Heart left ventricle (tissue), 16 donors: ENCODE measurements at regions not wholly inside any gene's neighbourhood (a gene's known extent, or its start where the extent isn't known, plus 50 kb on each side); places are given as distances from the start of the nearest gene placed in this dataset.
"Not testable (repeated sequence)": the region's sequence is repeated elsewhere in the genome, so short reads cannot be mapped to it uniquely, and the experiment has no call there.

Experiments
- ATAC-seq, 4 donors: fragments of 200-7000 bp; cut with Tn5 transposase; one replicate each; pipeline ENCODE4 v1.9.1; 2020 to 2022; ENCODE audit warnings: moderate library complexity in 4 of 4, mild to moderate bottlenecking in 3 of 4, moderate number of reproducible peaks in 1 of 4
- DNase-seq, 5 donors: peaks; one replicate each; pipeline ENCODE4 v3.0.0-alpha.2; 2020
- H3K27ac ChIP-seq, 12 donors: fragments of 200-600 bp; sonication (generic) in 4 of 12; one replicate each; pipeline versions ENCODE4 v1.5.0 to v1.8.0; 2016 to 2022; ENCODE audit warnings: mild to moderate bottlenecking in 2 of 12
- H3K27me3 ChIP-seq, 9 donors: fragments of 200-600 bp; sonication (generic) in 2 of 9; one replicate each; pipeline versions ENCODE4 v1.5.1 to v1.8.0; 2016 to 2022; ENCODE audit warnings: mild to moderate bottlenecking in 3 of 9
- H3K36me3 ChIP-seq, 9 donors: fragments of 200-600 bp; sonication (generic) in 2 of 9; one replicate each; pipeline versions ENCODE4 v1.5.0 to v1.8.0; 2018 to 2022; ENCODE audit warnings: mild to moderate bottlenecking in 2 of 9
- H3K4me1 ChIP-seq, 12 donors: fragments of 200-600 bp; sonication (generic) in 4 of 12; one replicate each; pipeline versions ENCODE4 v1.5.0 to v1.8.0; 2016 to 2022; ENCODE audit warnings: mild to moderate bottlenecking in 3 of 12
- H3K4me3 ChIP-seq, 12 donors: fragments of 200-600 bp; sonication (generic) in 4 of 12; one replicate each; pipeline versions ENCODE4 v1.5.0 to v1.8.0; 2017 to 2022; ENCODE audit warnings: mild to moderate bottlenecking in 9 of 12, moderate library complexity in 4 of 12
- H3K9me3 ChIP-seq, 12 donors: fragments of 200-600 bp; sonication (generic) in 4 of 12; one replicate each; pipeline versions ENCODE4 v1.5.0 to v1.8.0; 2016 to 2022; ENCODE audit warnings: mild to moderate bottlenecking in 1 of 12
- POLR2A ChIP-seq, 2 donors: fragments of 450-650 bp; IDR thresholded peaks; one replicate each; pipeline ENCODE4 v1.6.1; 2017; ENCODE audit warnings: antibody characterized with exemption in 2 of 2, mild to moderate bottlenecking in 2 of 2, moderate library complexity in 2 of 2
- WGBS, 4 donors: extraction: QIAGEN DNeasy Blood & Tissue Kit in 2 of 4; methylation state at CpG; one replicate each; pipeline versions ENCODE4 v1.1.5 to v1.1.7; 2013 to 2018; 5-methylcytosine and 5-hydroxymethylcytosine counted together
- intact Hi-C, 10 donors: fragments of 100-400 bp; cut with DNase I; formaldehyde crosslinking; loops; one replicate each; pipeline versions ENCODE4 v1.11.1 to v1.14.2; 2022
- TF ChIP-seq, protein P1 (sequence below), 12 donors: fragments of 200-600 bp; sonication (generic) in 4 of 12; IDR thresholded peaks; one replicate each; pipeline versions ENCODE4 v1.5.0 to v1.8.0; 2018 to 2022; ENCODE audit warnings: antibody characterized with exemption in 12 of 12, mild to moderate bottlenecking in 5 of 12
- donor health status: ischemic (EF 13 %, LVEDD 7.1; RV severe dilation, severe dysfunction).
- donor health status: healthy with polysubstance abuse.
- donor health status: DM: no; HTN: yes; CAD: no.
- donor health status: DM: no; HTN: no; CAD: no.
- donor health status: ischemic (EF 25% LVEDD 6.9; RV normal size, moderate dysfunction).
- donor health status: ischemic (EF 25% LVEDD 5.7; RV mildly dilated, moderate dysfunction).
- donor health status: healthy.
- donor health status: DM: yes; HTN: yes; CAD: no.
- donor health status: ischemic (EF 35%, LVEDD 5.7; RV mildly dilated, moderate dysfunction).
- donor health status: nonischemic (EF 11% LVEDD 7.7; RV severe dilation, severe dysfunction).
- donor health status: DM: yes; HTN: yes; CAD: no.
- donor health status: PGD.
- donor health status: ischemic (EF 29% LVEDD 5.4; RV normal size, mild dysfunction).
- donor health status: nonischemic (EF 23%, LVEDD 6.1; RV moderate dilation, normal function).

DNA sequence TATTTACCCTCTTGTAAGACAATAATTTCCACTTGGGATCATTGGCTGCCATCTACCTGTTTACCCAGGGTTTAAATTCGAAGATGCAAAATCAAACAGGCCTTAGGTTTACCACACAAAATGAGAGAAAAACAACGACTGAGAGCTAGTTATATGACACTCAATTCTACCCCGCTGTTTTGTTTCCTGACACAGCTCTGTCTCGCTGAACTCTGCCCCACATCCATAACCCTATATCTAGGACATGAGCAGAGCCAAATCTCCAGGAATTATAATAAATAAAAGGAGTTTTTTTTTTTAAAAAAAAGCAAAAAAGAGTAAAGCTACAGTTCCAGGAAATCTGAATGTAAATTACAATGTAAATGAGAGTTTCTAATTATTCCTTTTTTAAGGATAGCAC lies 165.4 kb upstream of the NR2F2 start:
- Histone ChIP-seq H3K36me3 (no peaks in the 10 kb centered on the region), H3K27ac (no peak overlapping the region), H3K9me3 (no peaks in the 10 kb centered on the region), H3K4me1 (peaks cover 0 to 19% (median under 1%) of the 10 kb centered on the region in 12 donors), H3K27me3 (no peaks in the 10 kb centered on the region), H3K4me3 (no peak overlapping the region)
- DNase-seq (no peak), ATAC-seq (no peak)
- intact Hi-C loops: loop anchor here in 2 of 10 donors (10.0 kb wide), 2 partner anchors 150 to 160 kb away; no protein-coding TSS in a partner anchor
- 79 to 90% (median 86%) methylated on average over 4 of the region's 4 CpGs for WGBS, 4 donors
- TF ChIP-seq, protein P1, sequence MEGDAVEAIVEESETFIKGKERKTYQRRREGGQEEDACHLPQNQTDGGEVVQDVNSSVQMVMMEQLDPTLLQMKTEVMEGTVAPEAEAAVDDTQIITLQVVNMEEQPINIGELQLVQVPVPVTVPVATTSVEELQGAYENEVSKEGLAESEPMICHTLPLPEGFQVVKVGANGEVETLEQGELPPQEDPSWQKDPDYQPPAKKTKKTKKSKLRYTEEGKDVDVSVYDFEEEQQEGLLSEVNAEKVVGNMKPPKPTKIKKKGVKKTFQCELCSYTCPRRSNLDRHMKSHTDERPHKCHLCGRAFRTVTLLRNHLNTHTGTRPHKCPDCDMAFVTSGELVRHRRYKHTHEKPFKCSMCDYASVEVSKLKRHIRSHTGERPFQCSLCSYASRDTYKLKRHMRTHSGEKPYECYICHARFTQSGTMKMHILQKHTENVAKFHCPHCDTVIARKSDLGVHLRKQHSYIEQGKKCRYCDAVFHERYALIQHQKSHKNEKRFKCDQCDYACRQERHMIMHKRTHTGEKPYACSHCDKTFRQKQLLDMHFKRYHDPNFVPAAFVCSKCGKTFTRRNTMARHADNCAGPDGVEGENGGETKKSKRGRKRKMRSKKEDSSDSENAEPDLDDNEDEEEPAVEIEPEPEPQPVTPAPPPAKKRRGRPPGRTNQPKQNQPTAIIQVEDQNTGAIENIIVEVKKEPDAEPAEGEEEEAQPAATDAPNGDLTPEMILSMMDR (IDR thresholded peaks at IDR 0.05): no peak
- TF ChIP-seq POLR2A (IDR thresholded peaks at IDR 0.05): no peak

DNA sequence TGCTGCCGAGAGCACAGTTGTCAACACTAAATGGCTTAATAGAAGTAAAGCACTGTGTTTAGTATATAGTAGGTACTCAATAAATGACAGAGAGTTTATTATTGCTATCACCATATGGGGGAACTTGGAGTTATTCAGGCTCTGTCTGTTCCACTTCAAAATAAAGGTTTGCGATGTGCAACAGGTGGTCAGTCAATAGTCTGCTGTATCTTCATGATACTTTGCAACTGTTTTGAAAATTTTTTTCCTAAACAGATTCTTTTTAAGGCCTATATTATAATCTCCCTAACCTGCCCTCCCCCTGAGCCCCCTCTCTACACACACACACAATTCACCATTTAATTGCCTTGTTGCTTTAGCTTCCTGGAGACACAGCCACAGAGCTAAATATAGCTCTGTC lies 164.7 kb upstream of the NR2F2 start:
- Histone ChIP-seq H3K4me3 (no peak overlapping the region), H3K27ac (no peak overlapping the region), H3K9me3 (no peaks in the 10 kb centered on the region), H3K27me3 (no peaks in the 10 kb centered on the region), H3K4me1 (peaks cover 0 to 19% (median 0%) of the 10 kb centered on the region in 12 donors), H3K36me3 (no peaks in the 10 kb centered on the region)
- WGBS, 4 donors: 95 to 97% (median 95%) methylated on average over 2 of the region's 2 CpGs
- ATAC-seq: no peak
- intact Hi-C loops: loop anchor here in 2 of 10 donors (10.0 kb wide), 2 partner anchors 149 to 159 kb away; no protein-coding TSS in a partner anchor
- DNase-seq: no peak
- TF ChIP-seq, protein P1 (IDR thresholded peaks at IDR 0.05): no peak
- TF ChIP-seq POLR2A (IDR thresholded peaks at IDR 0.05): no peak

DNA sequence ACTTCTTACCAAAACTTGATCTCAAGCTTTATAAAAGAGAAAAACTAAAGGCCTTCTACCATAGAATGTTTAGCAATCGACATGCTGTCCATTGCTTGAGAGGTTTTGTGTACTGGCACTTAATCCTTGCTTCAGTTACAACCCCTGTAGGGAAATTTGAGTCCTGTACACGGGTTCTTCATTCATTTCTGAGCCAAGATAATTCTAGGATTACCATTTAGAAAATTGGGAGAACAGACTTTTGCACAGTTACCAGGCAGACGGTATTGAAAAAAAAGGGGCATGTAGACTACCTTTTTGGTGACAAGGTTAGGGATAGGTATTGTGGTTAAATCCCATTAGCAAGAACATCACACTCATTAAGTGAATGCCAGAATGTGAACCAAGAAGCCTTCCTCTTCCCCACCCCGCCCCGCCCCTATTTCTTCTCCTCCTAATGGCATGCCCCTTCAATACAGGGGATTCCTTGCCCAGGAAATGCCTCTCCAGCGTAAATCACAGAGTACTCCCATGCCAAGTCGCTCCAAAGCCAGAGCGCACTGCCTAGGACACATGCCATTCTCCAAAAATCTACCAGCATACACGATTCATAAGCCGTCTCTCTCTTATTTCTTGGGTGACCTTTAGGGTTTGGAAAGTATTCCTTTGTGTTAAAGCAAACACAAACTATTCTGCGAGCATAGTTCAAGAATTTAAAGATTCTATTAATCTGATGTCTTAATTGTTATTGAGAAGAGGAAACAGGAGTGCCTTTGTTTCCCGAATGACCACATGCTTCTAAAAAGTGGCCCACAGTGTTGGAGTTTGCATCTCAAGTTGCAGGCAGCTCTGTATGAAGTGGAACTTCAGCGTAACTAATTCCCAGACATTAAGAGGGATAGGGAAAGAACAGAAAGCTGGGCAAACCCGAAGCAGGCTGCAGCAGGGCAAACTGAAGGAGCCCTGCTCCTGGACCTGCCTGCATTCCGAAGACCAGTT lies 164.0 kb upstream of the NR2F2 start:
- intact Hi-C loops: loop anchor here in 2 of 10 donors (10.0 kb wide), 2 partner anchors 148 to 158 kb away; no protein-coding TSS in a partner anchor
- H3K4me3 ChIP-seq: no peak overlapping the region

DNA sequence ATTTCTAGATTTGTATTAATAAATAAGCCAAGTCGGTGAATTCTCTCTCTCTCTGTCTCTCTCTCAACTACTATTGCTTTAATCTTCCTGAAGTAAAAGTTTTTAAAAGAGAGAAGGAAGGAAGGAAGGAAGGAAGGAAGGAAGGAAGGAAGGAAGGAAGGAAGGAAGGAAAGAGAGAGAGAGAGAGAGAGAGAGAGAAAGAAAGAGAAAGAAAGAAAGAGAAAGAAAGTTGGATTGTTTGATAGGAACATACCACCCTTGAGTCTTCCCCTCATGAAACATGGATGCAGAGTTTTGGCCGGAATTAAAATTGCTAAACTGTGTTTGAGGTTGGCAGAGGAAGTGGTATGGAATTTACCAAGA lies 159.9 kb upstream of the NR2F2 start:
- H3K27me3 ChIP-seq, H3K4me3 ChIP-seq, DNase-seq, H3K36me3 ChIP-seq, H3K9me3 ChIP-seq, intact Hi-C loops, H3K27ac ChIP-seq, ATAC-seq: not testable (repeated sequence)
- peaks cover 0 to 14% (median 0%) of the 10 kb centered on the region in 12 donors for H3K4me1 ChIP-seq
- 88 to 96% (median 93%) methylated on average over 2 of the region's 2 CpGs for WGBS, 4 donors

More for the DNA sequence above, 164.0 kb upstream of the NR2F2 start:
- ATAC-seq: no peak
- H3K4me1 ChIP-seq: peaks cover 0 to 14% (median 0%) of the 10 kb centered on the region in 12 donors
- H3K36me3 ChIP-seq: no peaks in the 10 kb centered on the region
- H3K9me3 ChIP-seq: no peaks in the 10 kb centered on the region
- H3K27ac ChIP-seq: no peak overlapping the region
- no peaks in the 10 kb centered on the region for H3K27me3 ChIP-seq
- 79 to 83% (median 82%) methylated on average over 15 of the region's 15 CpGs for WGBS, 4 donors
- TF ChIP-seq POLR2A (IDR thresholded peaks at IDR 0.05): no peak
- TF ChIP-seq, protein P1 (IDR thresholded peaks at IDR 0.05): no peak
- no peak for DNase-seq
